IMR-90 (cell line): ENCODE measurements at regions not wholly inside any gene's neighbourhood (a gene's known extent, or its start where the extent isn't known, plus 50 kb on each side); places are given as distances from the start of the nearest gene placed in this dataset.

Source experiments
- MAFK ChIP-seq: IDR thresholded peaks from 2 replicates; pipeline ENCODE4 v1.6.1; 2012; ENCODE audit warnings: low read depth, low read length, improper control_type of control experiment
- TF ChIP-seq, protein P1 (sequence below): conservative IDR thresholded peaks from 2 replicates; pipeline ENCODE4 v1.5.1; 2012; ENCODE audit warnings: mild to moderate bottlenecking, low read depth, low read length, improper control_type of control experiment
- TF ChIP-seq, protein P2 (sequence below): fragments of 150-350 bp; IDR thresholded peaks from 2 replicates; pipeline ENCODE4 v1.6.1; 2017; ENCODE audit warnings: mild to moderate bottlenecking, antibody characterized with exemption, low read length, low read depth

DNA sequence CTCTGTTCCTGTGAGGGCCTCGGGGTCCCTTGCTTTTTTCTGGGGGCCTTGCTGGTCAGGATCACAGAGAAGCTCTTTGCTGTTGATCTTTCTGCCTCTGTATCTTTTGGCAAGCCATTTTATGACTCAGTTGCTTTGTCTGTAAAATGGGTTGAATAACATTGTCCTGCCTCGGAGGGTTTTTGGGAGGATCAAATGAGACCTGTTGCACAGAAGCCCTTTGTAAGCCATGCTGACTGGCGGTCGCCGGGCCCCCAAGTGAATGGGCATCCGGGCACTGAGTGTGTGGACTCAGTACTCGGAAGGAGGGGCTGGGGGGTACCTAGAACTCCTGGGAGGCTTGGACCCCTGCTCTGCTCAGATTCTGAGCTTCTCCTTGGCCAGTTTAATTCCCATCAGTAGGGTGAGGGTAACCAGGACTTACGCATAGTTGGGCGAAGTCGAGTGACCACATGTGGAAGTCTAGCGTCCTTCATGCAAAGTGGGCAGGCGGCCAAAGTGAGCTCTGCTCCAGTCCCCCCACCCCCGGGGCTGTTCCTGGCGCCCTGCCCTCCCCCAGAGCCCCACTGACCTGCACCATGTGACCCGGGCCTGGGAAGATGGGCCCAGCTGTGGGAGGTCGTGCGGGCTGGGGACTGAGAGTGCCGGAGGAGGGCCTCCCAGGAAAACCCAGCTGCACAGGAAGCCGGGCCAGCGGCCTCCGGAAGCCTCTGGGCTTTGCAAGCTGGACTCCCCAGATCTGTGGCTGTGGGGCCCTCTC lies 284.0 kb downstream of the SEC14L1 start:
- TF ChIP-seq, protein P1, sequence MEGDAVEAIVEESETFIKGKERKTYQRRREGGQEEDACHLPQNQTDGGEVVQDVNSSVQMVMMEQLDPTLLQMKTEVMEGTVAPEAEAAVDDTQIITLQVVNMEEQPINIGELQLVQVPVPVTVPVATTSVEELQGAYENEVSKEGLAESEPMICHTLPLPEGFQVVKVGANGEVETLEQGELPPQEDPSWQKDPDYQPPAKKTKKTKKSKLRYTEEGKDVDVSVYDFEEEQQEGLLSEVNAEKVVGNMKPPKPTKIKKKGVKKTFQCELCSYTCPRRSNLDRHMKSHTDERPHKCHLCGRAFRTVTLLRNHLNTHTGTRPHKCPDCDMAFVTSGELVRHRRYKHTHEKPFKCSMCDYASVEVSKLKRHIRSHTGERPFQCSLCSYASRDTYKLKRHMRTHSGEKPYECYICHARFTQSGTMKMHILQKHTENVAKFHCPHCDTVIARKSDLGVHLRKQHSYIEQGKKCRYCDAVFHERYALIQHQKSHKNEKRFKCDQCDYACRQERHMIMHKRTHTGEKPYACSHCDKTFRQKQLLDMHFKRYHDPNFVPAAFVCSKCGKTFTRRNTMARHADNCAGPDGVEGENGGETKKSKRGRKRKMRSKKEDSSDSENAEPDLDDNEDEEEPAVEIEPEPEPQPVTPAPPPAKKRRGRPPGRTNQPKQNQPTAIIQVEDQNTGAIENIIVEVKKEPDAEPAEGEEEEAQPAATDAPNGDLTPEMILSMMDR: no peak
- TF ChIP-seq, protein P2, sequence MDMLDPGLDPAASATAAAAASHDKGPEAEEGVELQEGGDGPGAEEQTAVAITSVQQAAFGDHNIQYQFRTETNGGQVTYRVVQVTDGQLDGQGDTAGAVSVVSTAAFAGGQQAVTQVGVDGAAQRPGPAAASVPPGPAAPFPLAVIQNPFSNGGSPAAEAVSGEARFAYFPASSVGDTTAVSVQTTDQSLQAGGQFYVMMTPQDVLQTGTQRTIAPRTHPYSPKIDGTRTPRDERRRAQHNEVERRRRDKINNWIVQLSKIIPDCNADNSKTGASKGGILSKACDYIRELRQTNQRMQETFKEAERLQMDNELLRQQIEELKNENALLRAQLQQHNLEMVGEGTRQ: peak; percentile 80
- TF ChIP-seq MAFK: no peak
